ENCODE measurements at regions not wholly inside any gene's neighbourhood (a gene's known extent, or its start where the extent isn't known, plus 50 kb on each side); places are given as distances from the start of the nearest gene placed in this dataset.
"Not testable (repeated sequence)": the region's sequence is repeated elsewhere in the genome, so short reads cannot be mapped to it uniquely, and the experiment has no call there.

DNA sequence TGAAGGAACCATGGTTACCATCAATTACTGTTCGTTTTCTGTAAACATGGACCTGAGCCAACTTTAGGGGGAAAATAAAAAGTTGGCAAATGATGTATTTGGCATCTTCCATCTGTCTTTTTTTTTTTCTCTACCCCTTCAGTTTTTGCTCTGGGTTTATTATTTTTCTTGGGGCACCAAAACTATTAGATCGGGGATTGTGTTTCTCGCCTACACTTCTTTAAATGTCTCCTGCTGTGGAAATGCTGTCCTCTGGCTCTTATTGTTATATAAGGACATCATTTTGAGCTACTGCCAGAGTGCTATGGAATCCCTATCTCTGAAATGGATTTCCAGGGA, 234.0 kb upstream of the SLIT2 start:
- Histone ChIP-seq H3K27me3 (ENCODE audit: control insufficient read depth in 1 of 2, insufficient read depth in 2 of 2, low read length in 2 of 2) (no peaks in the 10 kb centered on the region), H3K27ac (ENCODE audit: low read depth, low read length) (no peak overlapping the region), H3K9me3 (ENCODE audit: low read length) (no peaks in the 10 kb centered on the region), H3K4me1 (ENCODE audit: insufficient read depth, low read length) (no peaks in the 10 kb centered on the region), H3K9ac (ENCODE audit: low read length) (no peak overlapping the region), H3K4me3 (ENCODE audit: low read depth in 1 of 2, low read length in 2 of 2) (no peak overlapping the region), H3K36me3 (ENCODE audit: insufficient read depth, low read length) (no peaks in the 10 kb centered on the region)

DNA sequence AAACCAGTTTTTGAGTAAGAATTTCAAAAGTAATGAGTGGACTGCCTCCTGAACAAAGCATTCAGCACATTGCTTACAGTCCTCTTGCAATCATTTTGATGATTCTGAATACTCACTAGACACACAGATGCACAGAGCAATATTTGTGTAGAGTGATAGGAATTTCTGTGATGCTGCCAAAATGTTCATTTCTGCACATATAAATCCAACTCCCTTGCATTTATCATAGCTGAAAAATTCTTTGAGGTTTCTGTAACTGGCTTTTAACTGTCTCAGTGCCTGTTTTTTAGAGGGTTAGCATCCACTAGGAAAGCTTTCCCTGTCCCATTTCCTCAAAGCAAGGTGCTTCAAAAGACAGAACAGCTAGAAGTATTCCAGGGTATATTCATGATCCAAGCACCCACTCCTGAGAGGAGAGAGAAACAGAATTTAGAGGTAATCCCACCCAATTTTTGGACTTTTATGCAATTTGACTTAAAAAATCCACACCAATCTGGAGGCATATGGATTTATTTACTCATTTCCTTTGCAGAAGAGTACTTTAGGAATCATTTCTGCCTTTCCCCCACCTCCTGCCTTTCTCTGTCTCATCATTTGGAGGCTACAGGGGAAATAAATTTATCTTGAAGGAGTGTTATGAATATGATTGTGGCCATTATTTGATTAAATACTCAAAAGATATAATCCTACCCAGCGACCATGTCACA, 234.5 kb upstream of the SLIT2 start:
- Histone ChIP-seq H3K27me3 (ENCODE audit: control insufficient read depth in 1 of 2, insufficient read depth in 2 of 2, low read length in 2 of 2) (no peaks in the 10 kb centered on the region), H3K9me3 (ENCODE audit: low read length) (no peaks in the 10 kb centered on the region), H3K27ac (ENCODE audit: low read depth, low read length) (no peak overlapping the region), H3K4me1 (ENCODE audit: insufficient read depth, low read length) (no peaks in the 10 kb centered on the region), H3K4me3 (ENCODE audit: low read depth in 1 of 2, low read length in 2 of 2) (no peak overlapping the region), H3K9ac (ENCODE audit: low read length) (no peak overlapping the region), H3K36me3 (ENCODE audit: insufficient read depth, low read length) (no peaks in the 10 kb centered on the region)

DNA sequence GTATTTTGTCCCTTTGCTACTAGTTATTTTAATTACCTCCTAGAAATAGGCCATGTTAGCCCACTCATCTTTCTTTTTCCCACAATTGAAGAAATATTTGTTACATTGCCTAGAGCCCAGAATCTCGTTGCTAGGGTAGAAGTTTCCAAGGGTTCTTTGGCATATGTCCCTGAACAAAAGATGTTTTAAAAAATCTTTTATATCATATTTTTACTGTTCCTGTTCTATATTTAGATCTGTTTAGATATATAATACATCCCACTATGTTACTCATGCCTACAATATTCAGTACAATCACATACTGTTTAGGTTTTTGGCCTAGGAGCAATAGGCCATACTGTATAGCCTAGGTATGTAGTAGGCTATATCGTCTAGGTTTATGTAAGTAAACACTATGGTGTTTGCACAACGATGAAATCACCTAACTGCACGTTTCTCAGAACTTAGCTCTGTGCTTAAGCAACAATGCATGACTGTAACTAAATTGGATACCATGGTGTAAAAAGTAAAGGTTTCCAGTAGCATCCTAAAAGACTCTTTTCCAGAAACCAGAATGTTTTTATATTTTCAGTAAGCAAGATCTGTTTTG, 236.0 kb upstream of the SLIT2 start:
- Histone ChIP-seq H3K27ac (ENCODE audit: low read depth, low read length) (no peak overlapping the region), H3K9me3 (ENCODE audit: low read length) (no peaks in the 10 kb centered on the region), H3K4me3 (ENCODE audit: low read depth in 1 of 2, low read length in 2 of 2) (no peak overlapping the region), H3K9ac (ENCODE audit: low read length) (no peak overlapping the region), H3K36me3 (ENCODE audit: insufficient read depth, low read length) (no peaks in the 10 kb centered on the region), H3K27me3 (ENCODE audit: control insufficient read depth in 1 of 2, insufficient read depth in 2 of 2, low read length in 2 of 2) (no peaks in the 10 kb centered on the region), H3K4me1 (ENCODE audit: insufficient read depth, low read length) (no peaks in the 10 kb centered on the region)

DNA sequence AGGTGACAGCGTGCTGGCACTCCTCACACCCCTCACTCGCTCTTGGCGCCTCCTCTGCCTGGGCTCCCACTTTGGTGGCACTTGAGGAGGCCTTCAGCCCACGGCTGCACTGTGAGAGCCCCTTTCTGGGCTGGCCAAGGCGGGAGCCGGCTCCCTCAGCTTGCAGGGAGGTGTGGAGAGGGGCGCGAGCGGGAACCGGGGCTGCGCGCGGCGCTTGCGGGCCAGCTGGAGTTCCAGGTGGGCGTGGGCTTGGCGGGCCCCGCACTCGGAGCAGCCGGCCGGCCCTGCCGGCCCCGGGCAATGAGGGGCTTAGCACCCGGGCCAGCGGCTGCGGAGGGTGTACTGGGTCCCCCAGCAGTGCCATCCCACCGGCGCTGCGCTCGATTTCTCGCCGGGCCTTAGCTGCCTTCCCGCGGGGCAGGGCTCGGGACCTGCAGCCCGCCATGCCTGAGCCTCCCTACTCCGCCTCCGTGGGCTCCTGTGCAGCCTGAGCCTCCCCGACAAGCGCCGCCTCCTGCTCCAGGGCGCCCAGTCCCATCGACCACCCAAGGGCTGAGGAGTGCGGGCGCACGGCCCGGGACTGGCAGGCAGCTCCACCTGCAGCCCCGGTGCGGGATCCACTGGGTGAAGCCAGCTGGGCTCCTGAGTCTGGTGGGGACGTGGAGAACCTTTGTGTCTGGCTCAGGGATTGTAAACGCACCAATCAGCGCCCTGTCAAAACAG, 247.7 kb upstream of the SLIT2 start:
- H3K27ac ChIP-seq (ENCODE audit: low read depth, low read length); H3K36me3 ChIP-seq (ENCODE audit: insufficient read depth, low read length): not testable (repeated sequence)

DNA sequence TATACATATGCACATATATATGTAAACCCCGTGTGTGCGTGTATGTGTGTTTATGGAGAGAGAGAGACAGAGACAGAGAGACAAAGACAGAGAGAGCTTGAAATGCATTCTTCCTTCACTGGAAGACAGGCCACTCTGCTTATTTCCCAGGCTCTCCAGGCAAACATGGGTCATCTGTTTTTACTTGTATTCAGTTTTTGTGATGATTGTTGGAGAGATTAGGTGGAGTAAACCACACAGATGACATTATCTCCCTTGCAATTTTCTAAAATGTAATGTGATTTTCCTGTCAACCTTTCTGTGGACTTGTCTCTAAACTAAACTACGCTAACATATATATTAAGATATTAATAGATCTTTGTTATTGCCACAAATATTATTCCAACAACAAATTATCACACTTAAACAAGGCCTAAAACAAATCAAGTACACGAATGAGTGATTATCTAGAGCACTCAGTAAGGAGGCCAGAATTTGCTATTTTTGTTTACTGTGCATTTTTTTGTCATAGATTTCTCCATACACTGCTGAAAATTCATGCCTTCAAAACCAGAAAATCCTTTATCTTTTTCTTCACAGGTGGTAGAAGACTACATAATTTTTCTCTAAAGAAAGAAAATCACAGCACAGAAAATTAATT, 251.8 kb upstream of the SLIT2 start:
- Histone ChIP-seq H3K36me3 (ENCODE audit: insufficient read depth, low read length) (no peaks in the 10 kb centered on the region), H3K27ac (ENCODE audit: low read depth, low read length) (no peak overlapping the region), H3K27me3 (ENCODE audit: control insufficient read depth in 1 of 2, insufficient read depth in 2 of 2, low read length in 2 of 2) (no peaks in the 10 kb centered on the region), H3K4me1 (ENCODE audit: insufficient read depth, low read length) (no peaks in the 10 kb centered on the region), H3K4me3 (ENCODE audit: low read depth in 1 of 2, low read length in 2 of 2) (no peak overlapping the region), H3K9ac (ENCODE audit: low read length) (no peak overlapping the region), H3K9me3 (ENCODE audit: low read length) (no peaks in the 10 kb centered on the region)

More for the DNA sequence above, 247.7 kb upstream of the SLIT2 start:
- not testable (repeated sequence) for H3K4me3 ChIP-seq (ENCODE audit: low read depth in 1 of 2, low read length in 2 of 2); H3K27me3 ChIP-seq (ENCODE audit: control insufficient read depth in 1 of 2, insufficient read depth in 2 of 2, low read length in 2 of 2); H3K9ac ChIP-seq (ENCODE audit: low read length); H3K4me1 ChIP-seq (ENCODE audit: insufficient read depth, low read length); H3K9me3 ChIP-seq (ENCODE audit: low read length)

DNA sequence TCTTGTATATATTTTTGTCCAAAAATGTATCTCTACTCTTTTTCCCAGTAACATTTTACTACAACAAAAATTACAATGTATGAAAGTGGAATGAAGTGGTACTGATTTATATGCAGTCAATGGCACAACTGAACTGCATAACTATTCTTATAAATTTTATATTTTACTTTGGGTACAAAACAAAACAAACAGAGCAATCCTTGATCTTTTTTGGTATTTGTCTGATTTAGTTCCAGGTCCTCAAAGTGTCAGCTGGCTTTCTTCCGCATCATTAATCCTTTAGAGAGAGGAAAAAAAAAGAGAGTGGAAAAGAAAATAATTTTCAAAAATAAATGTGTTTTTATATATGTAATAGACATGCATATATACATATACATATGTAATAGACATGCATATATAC, 252.4 kb upstream of the SLIT2 start:
- Histone ChIP-seq H3K36me3 (ENCODE audit: insufficient read depth, low read length) (no peaks in the 10 kb centered on the region), H3K4me1 (ENCODE audit: insufficient read depth, low read length) (no peaks in the 10 kb centered on the region), H3K4me3 (ENCODE audit: low read depth in 1 of 2, low read length in 2 of 2) (no peak overlapping the region), H3K27ac (ENCODE audit: low read depth, low read length) (no peak overlapping the region), H3K9me3 (ENCODE audit: low read length) (no peaks in the 10 kb centered on the region), H3K9ac (ENCODE audit: low read length) (no peak overlapping the region), H3K27me3 (ENCODE audit: control insufficient read depth in 1 of 2, insufficient read depth in 2 of 2, low read length in 2 of 2) (no peaks in the 10 kb centered on the region)

DNA sequence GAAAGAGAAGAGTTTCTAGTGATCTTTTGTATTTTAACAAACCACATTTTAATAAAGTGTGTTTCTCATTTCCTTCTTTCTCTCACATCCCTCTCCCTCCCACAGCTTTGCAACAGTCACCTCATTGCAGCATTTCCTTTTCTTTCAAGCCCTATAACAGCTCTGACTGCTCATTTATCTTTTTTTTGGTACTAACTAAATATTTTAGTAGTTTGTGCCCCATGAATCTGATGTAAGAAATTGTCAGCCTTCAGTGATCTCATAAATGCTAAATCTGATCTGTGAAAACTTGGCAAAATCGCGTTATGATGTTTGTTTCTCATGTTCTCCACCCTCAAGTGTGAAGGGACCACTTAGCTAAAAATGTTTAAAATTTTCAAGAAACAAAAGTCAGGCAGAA, 258.5 kb upstream of the SLIT2 start:
- no peaks in the 10 kb centered on the region for H3K27me3 ChIP-seq (ENCODE audit: control insufficient read depth in 1 of 2, insufficient read depth in 2 of 2, low read length in 2 of 2)
- H3K4me3 ChIP-seq (ENCODE audit: low read depth in 1 of 2, low read length in 2 of 2) = no peak overlapping the region
- H3K27ac ChIP-seq (ENCODE audit: low read depth, low read length) = no peak overlapping the region
- no peaks in the 10 kb centered on the region for H3K4me1 ChIP-seq (ENCODE audit: insufficient read depth, low read length)
- H3K9ac ChIP-seq (ENCODE audit: low read length) = no peak overlapping the region
- H3K36me3 ChIP-seq (ENCODE audit: insufficient read depth, low read length) = no peaks in the 10 kb centered on the region
- no peaks in the 10 kb centered on the region for H3K9me3 ChIP-seq (ENCODE audit: low read length)

DNA sequence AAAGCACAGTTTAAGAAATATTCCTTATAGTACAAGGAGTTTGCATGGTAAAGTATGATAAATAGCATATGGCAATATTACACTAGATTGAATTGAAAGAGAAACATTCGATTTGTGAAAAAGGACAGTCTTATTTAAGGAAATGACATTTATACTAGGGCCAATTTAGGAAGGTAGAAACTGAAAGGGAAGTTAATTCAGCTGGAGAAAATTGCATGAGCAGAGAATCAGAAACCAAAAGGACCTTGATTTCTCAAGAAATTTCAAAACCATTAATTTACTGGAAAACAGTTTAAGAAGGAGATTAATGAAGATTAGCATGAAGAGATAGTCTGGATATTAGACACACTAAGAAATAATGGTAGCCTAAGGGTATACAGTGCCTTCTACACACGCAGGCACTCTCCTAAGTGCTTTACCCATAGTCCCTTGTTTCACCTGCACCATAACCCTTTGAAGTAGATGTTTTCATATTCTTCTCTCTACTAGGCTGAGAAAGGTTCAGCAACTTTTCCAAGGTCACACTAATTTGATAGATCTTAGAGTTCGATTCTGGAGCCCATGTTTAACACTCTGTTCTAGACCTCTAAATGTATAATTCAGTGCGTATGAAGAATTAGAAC, 259.1 kb upstream of the SLIT2 start:
- Histone ChIP-seq H3K4me3 (ENCODE audit: low read depth in 1 of 2, low read length in 2 of 2) (no peak overlapping the region), H3K27me3 (ENCODE audit: control insufficient read depth in 1 of 2, insufficient read depth in 2 of 2, low read length in 2 of 2) (no peaks in the 10 kb centered on the region), H3K27ac (ENCODE audit: low read depth, low read length) (no peak overlapping the region), H3K9me3 (ENCODE audit: low read length) (no peaks in the 10 kb centered on the region), H3K9ac (ENCODE audit: low read length) (no peak overlapping the region), H3K36me3 (ENCODE audit: insufficient read depth, low read length) (no peaks in the 10 kb centered on the region), H3K4me1 (ENCODE audit: insufficient read depth, low read length) (no peaks in the 10 kb centered on the region)

DNA sequence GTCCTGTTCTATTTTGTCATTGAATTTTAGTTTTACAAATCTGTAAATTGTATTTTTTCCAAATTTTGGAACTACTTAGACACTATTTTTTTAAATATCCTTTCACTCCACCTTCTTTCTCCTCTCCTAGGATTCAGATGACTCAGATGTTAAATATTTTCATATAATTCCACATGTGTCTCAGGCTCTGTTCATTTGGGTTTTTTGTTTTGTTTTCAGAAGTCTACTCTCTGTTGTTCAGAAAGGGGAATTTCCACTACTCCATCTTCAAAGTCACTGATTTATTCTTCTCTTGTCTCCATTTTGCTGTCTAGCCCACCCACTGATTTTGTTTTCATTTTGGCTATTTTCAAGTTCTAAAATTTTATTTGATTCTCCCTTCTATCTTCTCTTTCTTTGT, 264.0 kb upstream of the SLIT2 start:
- Histone ChIP-seq H3K4me1 (ENCODE audit: insufficient read depth, low read length) (no peaks in the 10 kb centered on the region), H3K4me3 (ENCODE audit: low read depth in 1 of 2, low read length in 2 of 2) (no peak overlapping the region), H3K9me3 (ENCODE audit: low read length) (no peaks in the 10 kb centered on the region), H3K9ac (ENCODE audit: low read length) (no peak overlapping the region), H3K27ac (ENCODE audit: low read depth, low read length) (no peak overlapping the region), H3K36me3 (ENCODE audit: insufficient read depth, low read length) (no peaks in the 10 kb centered on the region), H3K27me3 (ENCODE audit: control insufficient read depth in 1 of 2, insufficient read depth in 2 of 2, low read length in 2 of 2) (no peaks in the 10 kb centered on the region)

DNA sequence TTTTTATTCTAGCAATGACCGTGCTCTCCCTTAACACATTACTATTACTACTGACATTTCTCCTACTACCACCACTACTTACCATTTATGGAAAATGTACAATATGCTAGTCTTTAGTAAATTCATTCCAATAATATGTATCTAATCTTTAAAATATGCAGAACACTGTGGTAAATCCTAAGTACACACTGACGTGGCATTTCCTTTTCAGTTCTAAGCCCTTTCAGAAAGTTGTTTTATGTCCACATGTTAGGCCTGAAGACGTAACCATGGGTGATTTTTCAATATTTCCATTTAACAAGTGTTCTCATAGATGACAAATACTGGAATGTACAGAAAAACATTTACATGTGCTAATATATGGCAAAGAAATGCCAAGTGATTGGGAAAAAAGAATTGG, 268.6 kb upstream of the SLIT2 start:
- H3K9ac ChIP-seq (ENCODE audit: low read length) = no peak overlapping the region
- H3K4me3 ChIP-seq (ENCODE audit: low read depth in 1 of 2, low read length in 2 of 2) = no peak overlapping the region
- H3K27me3 ChIP-seq (ENCODE audit: control insufficient read depth in 1 of 2, insufficient read depth in 2 of 2, low read length in 2 of 2) = no peaks in the 10 kb centered on the region
- no peaks in the 10 kb centered on the region for H3K4me1 ChIP-seq (ENCODE audit: insufficient read depth, low read length)
- H3K27ac ChIP-seq (ENCODE audit: low read depth, low read length) = no peak overlapping the region
- no peaks in the 10 kb centered on the region for H3K36me3 ChIP-seq (ENCODE audit: insufficient read depth, low read length)
- peaks cover 1% of the 10 kb centered on the region for H3K9me3 ChIP-seq (ENCODE audit: low read length)

DNA sequence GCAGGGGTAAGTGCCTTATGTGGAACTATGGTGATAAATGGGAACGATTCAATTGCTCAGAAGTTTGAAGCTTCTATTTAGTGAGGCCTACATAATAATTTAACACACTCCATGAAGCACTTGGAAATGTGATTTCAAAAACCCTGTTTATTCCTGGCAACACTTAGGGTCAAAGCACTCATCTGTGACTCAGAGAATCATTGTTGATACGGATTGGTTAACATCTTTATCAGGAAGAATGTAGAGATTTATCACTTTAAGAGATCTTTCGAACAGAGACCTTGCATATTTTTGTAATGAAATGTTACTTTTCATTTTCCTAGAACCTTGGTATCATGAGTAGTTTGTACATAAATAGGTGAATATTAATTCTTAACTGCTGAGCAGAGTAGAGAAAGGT, 269.1 kb upstream of the SLIT2 start:
- Histone ChIP-seq H3K9me3 (ENCODE audit: low read length) (peaks cover 6% of the 10 kb centered on the region), H3K4me1 (ENCODE audit: insufficient read depth, low read length) (no peaks in the 10 kb centered on the region), H3K27ac (ENCODE audit: low read depth, low read length) (no peak overlapping the region), H3K27me3 (ENCODE audit: control insufficient read depth in 1 of 2, insufficient read depth in 2 of 2, low read length in 2 of 2) (no peaks in the 10 kb centered on the region), H3K9ac (ENCODE audit: low read length) (no peak overlapping the region), H3K4me3 (ENCODE audit: low read depth in 1 of 2, low read length in 2 of 2) (no peak overlapping the region), H3K36me3 (ENCODE audit: insufficient read depth, low read length) (no peaks in the 10 kb centered on the region)
